ENCODE measurements at regions not wholly inside any gene's neighbourhood (a gene's known extent, or its start where the extent isn't known, plus 50 kb on each side); places are given as distances from the start of the nearest gene placed in this dataset.

DNA sequence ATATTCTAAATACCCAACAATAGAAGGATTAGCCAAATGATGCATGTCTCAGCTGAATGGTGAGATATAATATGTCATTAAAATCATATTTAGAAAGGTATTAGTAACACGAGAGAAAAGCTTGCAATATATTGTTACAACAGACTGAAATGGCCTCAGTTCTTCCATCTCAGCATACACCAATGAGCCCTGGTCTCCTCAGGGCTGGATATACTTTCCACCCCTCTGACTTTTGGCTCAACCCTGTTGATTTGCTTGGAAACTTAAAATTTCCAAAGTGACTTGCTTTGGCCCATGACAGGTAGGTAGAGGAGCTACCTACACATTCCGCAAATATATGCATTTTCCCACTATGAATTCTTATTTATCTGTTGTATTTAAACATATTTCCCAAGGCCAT, 908.1 kb upstream of the TMEM132C start:
- DNase-seq (ENCODE audit: low read depth): no peak

DNA sequence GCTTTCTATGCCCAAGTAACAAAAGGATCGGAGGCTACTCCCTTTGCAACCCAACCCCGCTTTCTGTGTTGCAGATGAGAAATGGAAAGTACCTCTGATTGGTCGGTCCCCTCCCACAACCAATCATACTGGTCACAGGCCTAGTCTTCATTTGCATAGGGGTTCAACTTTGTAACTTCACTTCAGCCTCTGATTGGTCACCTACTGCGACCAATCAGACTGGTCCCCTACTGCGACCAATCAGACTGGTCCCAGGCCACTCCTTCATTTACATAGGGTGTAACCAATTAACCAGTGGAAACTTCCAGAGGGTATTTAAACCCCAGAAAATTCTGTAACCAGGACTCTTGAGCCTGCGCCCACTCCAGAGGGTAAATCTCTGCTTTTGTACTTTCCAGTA, 906.4 kb upstream of the TMEM132C start:
- DNase-seq (ENCODE audit: low read depth): no peak

DNA sequence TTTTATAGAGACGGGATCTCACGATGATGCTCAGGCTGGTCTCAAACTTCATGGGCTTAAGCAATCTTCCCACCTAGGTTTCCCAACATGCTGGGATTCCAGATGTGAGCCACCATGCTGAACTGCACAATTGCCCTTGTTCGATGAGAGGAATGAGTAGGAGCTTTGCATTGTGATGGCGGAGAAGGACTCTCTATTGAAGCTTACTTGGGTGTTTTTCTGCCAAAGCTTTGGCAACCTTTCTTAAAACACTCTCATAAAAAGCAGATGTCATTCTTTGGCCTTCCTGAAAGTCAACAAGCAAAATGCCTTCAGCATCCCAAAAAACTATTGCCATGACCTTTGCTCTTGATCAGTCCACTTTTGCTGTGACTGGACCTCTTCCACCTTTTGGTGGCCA, 904.8 kb upstream of the TMEM132C start:
- DNase-seq (ENCODE audit: low read depth): no peak

DNA sequence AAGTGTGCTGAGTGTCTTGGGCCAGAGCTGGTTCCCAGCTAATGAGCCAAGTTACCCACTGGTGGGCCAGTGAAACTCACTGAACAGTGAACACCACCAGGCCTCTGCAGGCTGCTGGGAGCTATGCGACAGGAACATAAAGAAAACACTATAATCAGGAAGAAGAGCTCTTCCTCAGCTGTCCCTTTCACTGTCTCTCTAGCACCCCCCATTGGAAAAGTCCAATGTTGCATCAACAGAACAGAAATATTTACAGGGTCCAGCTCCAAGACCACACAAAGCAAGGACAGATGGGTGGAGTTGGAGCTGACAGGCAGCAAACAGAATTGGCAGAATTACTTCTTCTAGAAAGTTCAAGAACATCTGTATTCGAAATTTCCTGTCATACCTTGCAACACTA, 903.6 kb upstream of the TMEM132C start:
- no peak for DNase-seq (ENCODE audit: low read depth)

DNA sequence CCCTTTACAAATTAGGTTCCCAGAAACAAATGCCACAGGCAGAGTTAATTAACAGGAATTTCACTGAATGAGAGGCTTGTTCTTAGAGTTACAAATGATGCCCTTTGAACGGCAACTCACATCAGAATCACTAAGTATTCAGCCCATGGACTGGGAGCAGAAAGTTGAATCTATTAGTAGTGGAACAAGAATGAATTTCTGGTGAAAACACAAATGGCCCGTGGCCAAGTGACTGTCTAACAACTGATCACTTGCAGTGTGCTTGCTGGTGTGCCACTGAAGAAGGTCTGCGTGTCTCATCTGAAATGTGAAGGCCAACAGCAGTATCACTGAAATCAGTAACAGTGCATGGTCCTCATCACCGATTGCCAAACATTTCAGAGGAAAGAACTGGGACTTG, 893.4 kb upstream of the TMEM132C start:
- no peak for DNase-seq (ENCODE audit: low read depth)

DNA sequence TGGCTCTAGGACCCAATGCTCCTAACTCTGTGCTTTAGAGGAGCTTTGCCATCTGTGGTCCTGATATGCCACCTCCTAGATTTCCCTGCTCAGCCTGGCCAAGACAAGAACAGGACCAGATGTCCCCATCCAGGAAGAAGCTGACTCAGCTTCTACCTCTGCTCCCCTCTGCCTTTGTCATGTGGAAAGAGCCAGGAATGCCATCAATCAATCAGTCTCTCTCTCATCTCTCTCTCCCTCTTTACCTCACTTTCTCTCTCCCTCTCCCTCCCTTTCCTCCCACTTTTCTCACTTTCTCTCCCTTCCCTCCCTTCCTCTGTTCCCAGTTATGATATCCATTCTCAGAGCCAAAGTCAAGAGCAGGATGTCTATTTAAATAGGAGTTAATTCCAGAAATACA, 892.5 kb upstream of the TMEM132C start:
- DNase-seq (ENCODE audit: low read depth): no peak

DNA sequence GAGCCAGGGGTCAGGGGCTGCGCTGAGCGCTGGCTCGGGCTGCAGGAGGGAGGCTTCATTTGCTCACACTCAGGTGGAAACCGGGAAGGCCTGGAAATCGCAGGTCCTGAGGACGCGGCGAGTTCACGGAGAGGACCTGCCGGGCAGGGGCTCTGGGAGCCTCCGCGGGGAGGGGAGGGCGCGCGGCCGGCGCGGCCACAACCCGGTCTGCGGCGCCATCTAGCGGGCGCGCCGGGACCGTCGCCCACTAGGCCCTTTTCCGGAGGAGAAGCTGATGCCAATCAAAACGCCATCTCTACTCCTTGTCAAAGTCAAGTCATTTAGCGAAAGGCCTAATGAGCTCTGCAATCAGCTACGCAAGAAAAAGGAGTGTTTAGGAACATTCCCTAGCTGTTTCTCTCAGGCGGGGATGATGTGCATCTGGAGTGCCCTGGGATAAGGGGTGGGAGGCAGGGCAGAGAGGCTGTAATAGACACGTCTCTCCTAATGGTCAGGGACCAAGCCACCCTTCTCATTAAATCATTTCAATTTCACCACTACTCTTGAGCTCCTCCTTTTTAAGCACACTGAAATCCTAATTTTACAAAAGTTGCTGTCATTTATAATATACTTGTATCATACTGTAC, 885.8 kb upstream of the TMEM132C start:
- no peak for DNase-seq (ENCODE audit: low read depth)

DNA sequence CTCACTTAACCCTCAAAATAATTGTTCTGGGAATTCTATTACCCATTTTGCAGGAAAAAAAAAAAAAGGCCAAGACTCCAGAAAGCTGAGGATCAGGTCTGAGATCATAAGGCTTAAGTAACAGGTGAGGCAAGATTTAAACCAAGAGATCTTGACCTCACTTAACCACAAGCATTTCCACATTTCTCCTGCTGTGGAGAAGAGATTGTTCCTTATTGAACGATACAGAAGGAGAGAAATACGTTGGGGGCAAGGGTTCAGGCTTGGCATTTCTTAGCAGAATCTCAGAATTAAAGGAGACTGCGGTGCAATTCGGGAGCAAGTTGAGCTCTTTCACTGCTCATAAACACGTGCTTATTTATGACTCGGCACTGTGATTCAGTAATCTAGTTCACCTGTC, 885.3 kb upstream of the TMEM132C start:
- DNase-seq (ENCODE audit: low read depth): no peak

DNA sequence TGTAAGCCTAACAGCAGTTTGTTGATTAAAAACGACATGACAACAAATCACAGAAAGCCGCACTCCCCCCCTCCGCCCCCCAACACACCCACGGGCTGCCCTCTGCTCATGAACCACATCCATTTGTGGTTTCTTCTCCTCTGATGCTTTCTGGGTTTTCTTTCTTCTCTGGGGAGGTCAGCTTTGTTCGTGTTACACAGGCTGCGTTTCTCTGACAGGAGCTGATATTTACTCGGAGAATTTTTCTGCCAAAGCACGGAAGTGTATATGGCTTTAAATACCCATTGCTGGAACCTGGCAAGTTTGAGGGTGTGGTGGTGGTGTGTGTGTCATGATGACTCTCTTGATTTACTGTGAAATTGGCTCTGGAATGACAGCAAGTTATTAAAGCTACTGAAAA, 883.7 kb upstream of the TMEM132C start:
- no peak for DNase-seq (ENCODE audit: low read depth)

DNA sequence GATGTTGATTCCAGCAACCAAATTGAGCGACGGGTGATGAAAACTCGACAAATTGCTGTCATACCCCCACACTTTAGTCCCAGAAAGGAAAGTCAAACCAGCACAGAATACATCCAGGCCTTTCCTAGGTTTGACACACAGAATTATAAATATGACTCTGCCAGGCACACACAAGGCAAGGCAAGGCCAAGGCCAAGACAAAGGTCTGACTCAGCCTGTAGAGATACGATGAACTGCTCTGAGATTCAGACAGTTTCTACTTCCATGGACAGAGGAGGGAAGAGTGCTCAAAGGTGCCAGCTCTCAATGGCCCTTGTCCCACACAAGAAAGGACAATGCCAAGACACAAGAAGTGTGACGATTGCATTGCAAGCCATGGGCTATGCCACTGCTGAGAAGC, 880.2 kb upstream of the TMEM132C start:
- DNase-seq (ENCODE audit: low read depth): no peak

DNA sequence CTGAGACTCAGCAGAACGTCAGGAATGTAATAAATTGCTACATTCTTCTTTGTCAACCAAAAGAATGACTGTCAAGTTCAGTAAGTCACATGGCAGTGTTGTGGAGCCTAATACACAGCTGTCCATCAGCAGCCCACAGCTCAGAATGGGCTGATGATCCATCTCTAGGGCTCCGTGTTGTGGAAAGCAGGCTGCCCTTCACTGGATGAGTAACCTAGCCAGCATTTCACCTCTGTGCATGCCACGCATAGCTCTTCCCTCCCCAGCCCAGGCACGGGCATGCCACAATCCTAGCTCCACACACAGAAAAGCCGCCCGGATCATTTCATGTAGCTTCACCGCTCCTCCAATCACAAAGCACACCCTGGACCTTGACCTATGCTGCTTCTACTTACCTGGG, 878.0 kb upstream of the TMEM132C start:
- DNase-seq (ENCODE audit: low read depth): no peak

DNA sequence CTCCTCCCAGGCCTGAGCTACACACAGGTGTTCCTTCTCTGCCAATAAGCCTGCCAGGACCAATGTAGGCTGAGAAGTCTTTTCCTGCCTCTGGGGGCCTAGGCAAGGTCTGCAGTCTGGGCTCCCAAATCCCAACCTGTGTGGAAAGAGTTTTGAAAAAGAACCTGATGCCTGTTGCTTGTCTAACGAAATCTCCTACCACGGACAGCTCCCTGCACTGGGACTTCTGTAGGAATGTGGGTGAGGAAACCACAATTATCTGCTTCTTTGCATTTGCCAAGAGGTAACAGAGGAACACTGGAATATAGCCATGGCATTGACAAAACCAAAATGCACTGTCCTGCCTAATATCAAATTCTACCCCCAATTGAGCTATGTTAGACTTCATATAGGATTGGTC, 877.0 kb upstream of the TMEM132C start:
- DNase-seq (ENCODE audit: low read depth): no peak

DNA sequence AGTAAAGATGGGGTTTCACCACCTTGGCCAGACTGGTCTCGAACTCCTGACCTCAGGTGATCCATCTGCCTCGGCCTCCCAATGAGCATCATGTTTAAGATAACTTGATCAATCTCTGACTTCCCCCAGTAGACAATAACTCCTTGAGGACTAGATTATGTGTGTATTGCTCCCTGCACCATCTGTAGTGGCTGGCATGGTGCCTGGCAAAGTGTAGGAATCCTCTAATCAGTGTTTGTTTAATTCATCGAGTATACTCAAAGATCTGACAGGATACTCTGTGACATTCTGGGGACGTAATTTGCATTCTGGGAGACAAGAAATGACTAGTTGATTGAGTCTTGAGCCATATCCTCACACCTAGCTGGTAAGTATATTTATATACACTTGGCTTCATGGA, 873.5 kb upstream of the TMEM132C start:
- DNase-seq (ENCODE audit: low read depth): no peak

DNA sequence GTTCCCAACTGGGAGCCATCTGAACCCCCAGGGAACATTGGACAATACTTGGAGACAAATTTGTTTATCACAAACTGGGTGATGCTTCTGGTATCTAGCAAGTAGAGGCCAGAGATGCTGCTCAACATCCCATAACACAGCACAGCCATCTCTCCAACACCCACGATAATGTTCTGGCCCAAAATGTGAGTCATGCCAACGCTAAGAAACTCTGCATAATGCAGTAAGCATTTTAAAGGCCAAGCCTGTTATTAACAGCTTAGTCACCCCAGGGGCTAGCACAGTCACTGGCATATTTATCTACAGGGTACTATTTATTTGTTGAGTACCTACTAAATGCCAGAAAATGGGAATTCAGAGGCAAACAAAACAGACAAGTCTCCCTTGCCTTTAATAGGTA, 873.1 kb upstream of the TMEM132C start:
- no peak for DNase-seq (ENCODE audit: low read depth)

DNA sequence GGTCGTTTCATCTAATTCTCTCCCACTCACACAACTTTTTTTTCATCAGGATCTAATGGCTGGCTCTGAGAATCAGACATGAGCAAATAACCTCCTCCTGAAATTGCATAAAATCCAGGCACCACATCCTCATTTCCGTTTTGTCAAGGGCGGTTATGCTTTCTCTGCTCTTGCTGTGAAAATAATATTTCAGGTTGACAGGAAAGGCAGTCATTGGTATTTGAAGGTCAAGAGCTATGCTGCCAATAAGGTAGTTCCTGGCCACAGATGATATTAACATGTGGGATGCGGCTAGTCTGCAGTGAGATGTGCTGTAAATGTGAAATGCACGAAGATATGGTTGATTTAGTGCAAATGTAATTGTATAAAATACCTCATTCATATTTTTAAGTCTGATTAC, 870.2 kb upstream of the TMEM132C start:
- no peak for DNase-seq (ENCODE audit: low read depth)

DNA sequence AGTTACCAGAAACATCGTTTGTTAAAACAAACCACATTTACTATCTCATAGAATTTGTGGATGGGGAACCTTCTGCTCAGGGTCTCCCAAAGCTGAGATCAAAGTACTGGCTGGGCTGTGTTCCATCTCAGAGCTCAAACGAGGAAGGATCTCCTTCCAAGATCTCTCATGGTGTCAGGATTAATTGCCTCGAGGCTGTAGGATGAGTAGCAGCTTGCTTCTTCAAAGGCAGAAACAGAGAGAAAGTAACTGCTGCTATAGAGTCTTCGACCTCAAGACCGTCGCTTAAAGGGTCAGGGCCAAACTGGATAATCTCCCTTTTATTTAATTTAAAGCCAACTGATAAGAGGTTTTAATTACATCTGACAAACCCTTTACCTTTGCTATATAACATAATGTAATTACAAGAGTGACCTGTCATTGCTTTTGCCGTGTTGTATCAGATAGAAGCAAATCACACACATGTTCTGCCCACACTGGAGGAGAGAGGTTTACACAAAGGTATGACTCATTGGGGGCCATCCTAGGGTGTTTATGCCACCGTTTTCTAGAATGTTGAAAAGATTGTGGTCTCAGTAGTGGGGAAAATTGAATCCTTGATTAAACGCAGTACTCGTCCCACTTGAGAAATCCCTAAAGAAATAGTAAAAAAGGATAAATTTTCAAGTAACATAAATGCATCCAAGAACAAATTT, 868.8 kb upstream of the TMEM132C start:
- no peak for DNase-seq (ENCODE audit: low read depth)

DNA sequence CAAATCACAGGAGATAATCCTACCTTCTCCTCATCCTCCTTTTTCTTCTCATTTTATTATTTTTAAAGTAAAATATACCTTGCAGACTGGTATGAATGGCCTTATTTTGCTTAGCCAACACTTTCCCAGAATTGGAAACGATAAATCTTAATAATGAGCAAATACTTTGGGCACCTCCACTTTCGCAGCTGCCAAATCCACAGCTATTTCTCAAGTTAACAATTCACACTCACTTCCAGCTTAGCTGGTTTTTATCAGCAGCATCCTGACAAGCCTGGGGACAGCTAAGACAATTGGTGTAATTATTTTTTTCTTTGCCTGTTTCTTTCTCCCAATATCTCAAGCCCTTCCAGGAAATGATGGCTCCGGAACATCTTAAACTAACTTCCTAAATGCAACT, 867.5 kb upstream of the TMEM132C start:
- DNase-seq (ENCODE audit: low read depth): no peak

DNA sequence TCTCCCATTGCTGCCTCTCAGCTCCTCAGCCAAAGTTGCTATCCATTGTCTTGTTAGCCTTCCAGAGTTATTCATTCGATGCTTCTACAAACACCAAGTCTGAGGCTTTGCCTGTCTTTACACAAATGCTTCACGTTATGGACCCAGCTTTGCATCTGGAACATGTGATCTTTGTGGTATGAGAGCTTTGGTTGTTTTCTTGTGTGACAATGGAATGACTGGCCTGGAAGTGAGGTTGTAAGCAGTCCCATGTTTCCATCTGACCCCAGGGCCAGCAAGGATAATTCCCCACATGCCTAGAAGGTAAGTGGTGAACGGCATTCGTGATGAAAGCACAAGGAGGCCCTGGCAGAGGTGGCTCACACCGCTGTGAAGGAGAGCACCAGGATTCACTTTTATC, 866.7 kb upstream of the TMEM132C start:
- DNase-seq (ENCODE audit: low read depth): no peak

DNA sequence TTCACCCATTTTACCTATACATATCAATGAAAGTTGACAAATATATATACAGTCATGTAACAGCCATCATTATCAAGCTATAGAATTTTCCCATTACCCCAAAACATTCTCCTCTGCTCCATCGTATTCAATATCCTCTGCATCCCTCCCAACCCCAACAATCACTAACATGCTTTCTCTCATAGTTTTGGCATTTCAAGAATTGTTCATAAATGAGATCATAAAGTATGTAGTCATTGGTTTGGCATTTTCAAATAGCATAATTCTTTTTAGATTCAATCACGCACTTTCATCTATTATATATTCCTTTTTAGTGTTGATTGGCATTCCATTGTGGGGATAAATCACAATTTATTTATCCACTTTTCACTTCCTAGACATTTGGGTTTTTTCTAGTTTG, 866.0 kb upstream of the TMEM132C start:
- DNase-seq (ENCODE audit: low read depth): no peak

DNA sequence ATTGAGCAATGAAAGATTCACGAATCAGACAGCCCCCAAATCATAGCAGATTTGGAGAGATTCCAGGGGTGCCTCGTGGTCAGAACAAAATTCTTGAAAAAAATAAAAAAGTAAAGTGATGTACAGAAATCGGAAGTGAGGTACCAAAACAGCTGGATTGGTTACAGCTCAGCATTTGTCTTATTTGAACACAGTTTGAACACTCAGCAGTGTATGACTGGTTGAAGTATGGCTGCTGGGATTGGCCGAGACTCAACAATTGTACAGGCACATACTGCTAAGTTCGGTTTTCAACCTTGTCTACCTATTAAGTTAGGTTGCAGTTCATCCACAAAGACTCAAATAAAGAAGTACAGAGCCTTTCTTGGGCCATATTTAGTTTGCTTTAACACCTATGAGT, 865.4 kb upstream of the TMEM132C start:
- no peak for DNase-seq (ENCODE audit: low read depth)

DNA sequence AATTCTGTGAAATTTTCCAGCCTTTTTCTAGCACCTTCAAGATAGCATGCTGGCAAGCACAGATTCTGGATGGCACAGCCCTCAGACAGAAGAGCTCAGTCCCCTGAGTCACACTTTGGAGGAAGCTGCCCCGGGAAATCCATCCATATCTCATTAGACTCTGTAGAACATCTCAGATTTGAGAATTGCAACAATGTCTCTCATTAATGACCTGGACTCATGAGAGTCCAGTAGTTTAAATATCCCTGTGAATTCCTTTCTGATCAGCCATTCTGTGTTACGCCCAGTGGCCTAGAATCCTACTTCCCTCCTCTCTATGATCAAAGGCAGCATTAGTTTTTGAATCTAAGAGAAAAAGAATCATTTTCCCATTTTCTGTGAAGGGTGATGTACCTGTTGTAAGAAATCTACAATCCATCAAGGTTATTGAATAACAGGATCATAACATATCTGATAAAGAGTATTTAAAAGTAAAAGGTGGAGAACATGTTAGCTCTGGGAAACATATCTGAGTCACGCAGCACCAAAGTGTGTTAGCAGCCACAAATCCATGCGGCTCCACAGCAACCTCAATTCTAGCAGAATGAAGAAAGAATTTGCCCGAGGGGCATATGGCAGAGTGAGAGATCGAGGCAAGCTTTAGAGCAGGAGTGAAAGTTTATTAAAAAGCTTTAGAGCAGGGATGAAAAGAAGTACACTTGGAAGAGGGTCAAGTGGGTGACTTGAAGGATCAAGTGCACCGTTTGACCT, 855.6 kb upstream of the TMEM132C start:
- DNase-seq (ENCODE audit: low read depth): no peak

DNA sequence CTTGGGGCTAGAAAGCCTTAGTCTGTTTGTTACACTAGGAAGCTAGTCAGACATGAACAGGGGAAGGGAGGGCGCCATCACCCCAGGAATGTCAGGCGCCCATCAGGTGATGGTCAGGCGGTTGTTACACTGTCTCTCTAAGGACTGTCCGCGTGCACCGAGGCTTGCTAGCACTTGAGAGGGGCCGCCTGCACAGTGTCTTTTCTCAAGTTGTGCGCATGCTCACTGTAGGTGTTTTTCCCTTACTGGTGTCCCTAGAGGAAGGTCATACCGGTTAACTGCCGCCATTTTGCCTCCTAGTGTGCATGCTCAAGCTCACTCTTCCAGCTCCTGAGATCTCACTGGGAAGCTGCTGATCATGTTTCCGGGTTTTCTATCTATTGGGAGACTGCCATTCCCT, 855.0 kb upstream of the TMEM132C start:
- DNase-seq (ENCODE audit: low read depth): no peak

DNA sequence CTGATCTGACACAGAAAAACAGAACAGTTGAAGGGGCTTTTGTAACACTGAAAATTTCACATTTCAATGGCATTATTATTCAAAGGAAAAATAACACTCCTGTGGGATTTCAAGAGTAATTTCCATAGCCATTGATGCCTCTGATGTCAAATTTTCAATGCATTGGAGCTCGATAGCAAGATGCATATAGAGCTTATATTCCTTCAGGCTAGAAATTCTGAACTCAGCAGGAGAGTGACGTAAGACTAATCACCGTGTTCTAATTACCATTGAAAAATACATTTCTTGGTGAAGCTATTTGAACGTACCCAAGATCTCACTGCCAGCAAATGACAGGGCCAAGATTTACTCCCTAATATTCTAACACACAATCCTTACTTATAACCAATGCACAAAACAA, 854.1 kb upstream of the TMEM132C start:
- no peak for DNase-seq (ENCODE audit: low read depth)

DNA sequence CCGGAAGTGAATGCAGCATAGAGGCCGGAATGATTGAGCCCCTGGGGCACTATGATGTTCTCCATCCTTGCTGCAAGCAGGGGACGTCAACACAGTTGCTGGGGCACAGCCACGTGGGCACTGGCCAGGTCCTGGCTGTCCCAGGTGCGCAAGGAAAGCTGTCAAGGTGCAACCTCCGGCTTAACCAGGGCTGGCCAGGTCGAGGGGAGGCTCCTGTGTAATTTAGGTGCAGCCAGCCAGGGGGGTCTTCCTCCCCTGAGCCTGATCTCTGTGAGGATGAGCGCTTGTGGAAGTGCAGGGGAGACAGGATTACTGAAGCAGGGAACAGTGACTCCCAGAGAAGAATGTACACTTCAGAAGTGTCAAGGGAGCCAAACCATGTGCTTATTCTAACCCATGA, 852.8 kb upstream of the TMEM132C start:
- DNase-seq (ENCODE audit: low read depth): no peak
